Fibroblast of mammary gland (primary cell): ENCODE measurements at regions not wholly inside any gene's neighbourhood (a gene's known extent, or its start where the extent isn't known, plus 50 kb on each side); places are given as distances from the start of the nearest gene placed in this dataset.

Experiments used
- DNase-seq: peaks from one replicate; pipeline ENCODE4 v3.0.0-alpha.2; 2010; ENCODE audit warnings: low read depth
- H3K4me3 ChIP-seq: 2 replicates; pipeline ENCODE4 v1.5.1; 2011; ENCODE audit warnings: low read depth, mild to moderate bottlenecking, low read length, moderate library complexity; ENCODE audit not compliant: control insufficient read depth
- CTCF ChIP-seq: conservative IDR thresholded peaks from 2 replicates; pipeline ENCODE4 v1.5.1; 2011; ENCODE audit warnings: low read depth, low read length, inconsistent platforms; ENCODE audit not compliant: control insufficient read depth, insufficient read depth

- no peak for DNase-seq
- no peak for TF ChIP-seq CTCF
- H3K4me3 ChIP-seq: no peak overlapping the region
Measured at GRCh38 chr19:30645946-30646577, 273.9 kb downstream of the ZNF536 start.

GRCh38 chr19:30640252-30640965 is 268.2 kb downstream of the ZNF536 start:
- no peak for DNase-seq
- no peak for TF ChIP-seq CTCF
- no peak overlapping the region for H3K4me3 ChIP-seq

GRCh38 chr19:30638889-30639288 is 266.7 kb downstream of the ZNF536 start:
- no peak for DNase-seq
- no peak for TF ChIP-seq CTCF
- no peak overlapping the region for H3K4me3 ChIP-seq

GRCh38 chr19:30637926-30638325 is 265.7 kb downstream of the ZNF536 start:
- no peak for TF ChIP-seq CTCF
- H3K4me3 ChIP-seq: no peak overlapping the region
- DNase-seq: no peak

GRCh38 chr19:30634996-30635975 is 263.1 kb downstream of the ZNF536 start:
- H3K4me3 ChIP-seq: no peak overlapping the region
- TF ChIP-seq CTCF: no peak
- DNase-seq: no peak

- no peak for TF ChIP-seq CTCF
- DNase-seq: no peak
- no peak overlapping the region for H3K4me3 ChIP-seq
Measured at GRCh38 chr19:30634131-30634830, 262.1 kb downstream of the ZNF536 start.
